H1 (cell line): ENCODE measurements at regions not wholly inside any gene's neighbourhood (a gene's known extent, or its start where the extent isn't known, plus 50 kb on each side); places are given as distances from the start of the nearest gene placed in this dataset.

Experiments
- CTCF ChIA-PET: fragments of 300-600 bp; sonication (Branson Sonifier 250); formaldehyde crosslinking; loops from one replicate; lab custom pipeline; 2021; ENCODE audit not compliant: partially characterized antibody; lab: Charles Lee
- POLR2A ChIA-PET: fragments of 300-600 bp; sonication (Branson Sonifier 250); formaldehyde crosslinking; loops from one replicate; lab custom pipeline; 2021; ENCODE audit warnings: inconsistent platforms; ENCODE audit not compliant: partially characterized antibody; lab: Charles Lee
- DNase-seq, 2 experiments: peaks; one replicate each; pipeline versions ENCODE4 v3.0.0 to v3.0.0-alpha.2; 2010 to 2022; ENCODE audit warnings: low spot score in 2 of 2, low read depth in 1 of 2, mixed read lengths in 1 of 2
- FAIRE-seq: peaks from 2 replicates; lab custom pipeline; 2011; peaks lifted over from hg19 to GRCh38; lab: Jason Lieb, UNC
- H2AFZ ChIP-seq: 2 replicates; pipeline ENCODE4 v1.8.1; 2012; ENCODE audit warnings: low read length, inconsistent platforms
- H2AK5ac ChIP-seq: 2 replicates; pipeline ENCODE4 v1.6.1; 2013; ENCODE audit warnings: low read depth, low read length
- H2BK120ac ChIP-seq: replicated peaks from 2 replicates; pipeline ENCODE3; 2013; ENCODE audit warnings: low read depth, low read length, inconsistent platforms
- H2BK12ac ChIP-seq: 2 replicates; pipeline ENCODE4 v1.6.1; 2013; ENCODE audit warnings: low read depth, low read length
- H2BK15ac ChIP-seq: 2 replicates; pipeline ENCODE4 v1.6.1; 2013; ENCODE audit warnings: low read length
- H2BK20ac ChIP-seq: 2 replicates; pipeline ENCODE4 v1.6.1; 2013; ENCODE audit warnings: low read length
- H2BK5ac ChIP-seq: 2 replicates; pipeline ENCODE4 v1.6.1; 2013; ENCODE audit warnings: low read depth, low read length
- H3K14ac ChIP-seq: 2 replicates; pipeline ENCODE4 v1.6.1; 2013; ENCODE audit warnings: inconsistent platforms; ENCODE audit not compliant: insufficient read length
- H3K18ac ChIP-seq: 2 replicates; pipeline ENCODE4 v1.6.1; 2013; ENCODE audit warnings: low read length; ENCODE audit errors: extremely low read depth
- H3K23ac ChIP-seq: 2 replicates; pipeline ENCODE4 v1.6.1; 2013; ENCODE audit warnings: inconsistent platforms; ENCODE audit not compliant: insufficient read length
- H3K23me2 ChIP-seq: 2 replicates; pipeline ENCODE4 v1.6.1; 2013; ENCODE audit warnings: low read depth, low read length
- H3K27ac ChIP-seq: 2 replicates; pipeline ENCODE4 v1.6.1; 2011; ENCODE audit warnings: low read depth, low read length, inconsistent platforms
- H3K27me3 ChIP-seq, 4 experiments: replicated peaks in 1 of 4; 1 replicate in 1 of 4; 2 replicates in 3 of 4; pipeline versions ENCODE4 v1.6.1 to v1.8.1; 2011 to 2013; ENCODE audit warnings: low read length in 3 of 4, mild to moderate bottlenecking in 3 of 4, inconsistent platforms in 2 of 4, mixed read lengths in 2 of 4, moderate library complexity in 1 of 4; ENCODE audit not compliant: control insufficient read depth in 3 of 4, insufficient read depth in 3 of 4; ENCODE audit errors: extremely low read depth in 1 of 4
- H3K36me3 ChIP-seq, 4 experiments: 2 replicates each; pipeline versions ENCODE4 v1.6.1 to v1.8.1; 2011 to 2013; ENCODE audit warnings: mild to moderate bottlenecking in 4 of 4, low read length in 3 of 4, moderate library complexity in 2 of 4, control low read depth in 1 of 4, inconsistent platforms in 1 of 4; ENCODE audit not compliant: insufficient read depth in 4 of 4, control insufficient read depth in 2 of 4
- H3K4ac ChIP-seq: replicated peaks from 2 replicates; pipeline ENCODE3; 2013; ENCODE audit warnings: low read length, low read depth, mixed read lengths, inconsistent platforms; ENCODE audit not compliant: insufficient read length
- H3K4me1 ChIP-seq, 4 experiments: replicated peaks in 1 of 4; 1 replicate in 1 of 4; 2 replicates in 3 of 4; pipeline versions ENCODE4 v1.6.1 to v1.8.1; 2011 to 2013; ENCODE audit warnings: low read length in 3 of 4, inconsistent platforms in 2 of 4, mixed read lengths in 1 of 4; ENCODE audit not compliant: insufficient read depth in 4 of 4, control insufficient read depth in 3 of 4
- H3K4me2 ChIP-seq, 2 experiments: 2 replicates each; pipeline versions ENCODE4 v1.6.1 to v1.8.1; 2011 to 2013; ENCODE audit warnings: low read depth in 2 of 2, low read length in 2 of 2, control low read depth in 1 of 2, inconsistent platforms in 1 of 2, mild to moderate bottlenecking in 1 of 2; ENCODE audit not compliant: insufficient read depth in 1 of 2
- H3K4me3 ChIP-seq, 4 experiments: fragments of 200-600, 300-600 bp in 1 of 4; sonication (generic), shearing (Covaris generic), sonication (Bioruptor Twin) in 1 of 4; 2 replicates each; pipeline versions ENCODE4 v1.5.1 to v1.8.1; 2011 to 2016; ENCODE audit warnings: low read length in 4 of 4, low read depth in 3 of 4, control low read depth in 2 of 4, inconsistent platforms in 2 of 4, mild to moderate bottlenecking in 2 of 4, mixed read lengths in 1 of 4, moderate library complexity in 1 of 4; ENCODE audit not compliant: insufficient read depth in 2 of 4; ENCODE audit errors: extremely low read depth in 1 of 4
- H3K56ac ChIP-seq: replicated peaks from 2 replicates; pipeline ENCODE3; 2013; ENCODE audit warnings: low read depth, mild to moderate bottlenecking, mixed read lengths, low read length, inconsistent platforms; ENCODE audit not compliant: insufficient read length
- H3K79me1 ChIP-seq: 2 replicates; pipeline ENCODE4 v1.6.1; 2013; ENCODE audit warnings: low read depth, low read length, control low read depth
- H3K79me2 ChIP-seq, 2 experiments: 2 replicates each; pipeline versions ENCODE4 v1.6.1 to v1.8.1; 2012 to 2013; ENCODE audit warnings: low read length in 2 of 2, mild to moderate bottlenecking in 2 of 2, inconsistent platforms in 1 of 2; ENCODE audit not compliant: insufficient read depth in 2 of 2, control insufficient read depth in 1 of 2
- H3K9ac ChIP-seq, 4 experiments: replicated peaks in 1 of 4; 1 replicate in 1 of 4; 2 replicates in 3 of 4; pipeline versions ENCODE4 v1.6.1 to v1.8.1; 2011 to 2013; ENCODE audit warnings: low read depth in 3 of 4, low read length in 3 of 4, control low read depth in 2 of 4, mild to moderate bottlenecking in 2 of 4, moderate library complexity in 2 of 4, inconsistent platforms in 1 of 4; ENCODE audit errors: extremely low read depth in 1 of 4
- H3K9me3 ChIP-seq, 2 experiments: 2 replicates each; pipeline versions ENCODE4 v1.6.1 to v1.8.1; 2012 to 2013; ENCODE audit warnings: mild to moderate bottlenecking in 2 of 2, moderate library complexity in 2 of 2, control low read depth in 1 of 2, inconsistent platforms in 1 of 2, low read depth in 1 of 2, low read length in 1 of 2, mixed read lengths in 1 of 2; ENCODE audit not compliant: insufficient read depth in 2 of 2
- H4K20me1 ChIP-seq, 2 experiments: replicated peaks in 1 of 2; 2 replicates each; pipeline versions ENCODE3 to v1.8.1; 2011 to 2013; ENCODE audit warnings: inconsistent platforms in 2 of 2, low read length in 2 of 2, mild to moderate bottlenecking in 1 of 2; ENCODE audit not compliant: insufficient read depth in 2 of 2, control insufficient read depth in 1 of 2
- H4K5ac ChIP-seq: 2 replicates; pipeline ENCODE4 v1.6.1; 2013; ENCODE audit warnings: low read length, low read depth, mixed read lengths, inconsistent platforms; ENCODE audit not compliant: insufficient read length
- H4K8ac ChIP-seq: 2 replicates; pipeline ENCODE4 v1.8.0; 2013; ENCODE audit warnings: mild to moderate bottlenecking, moderate library complexity, low read length, inconsistent platforms; ENCODE audit not compliant: insufficient read depth; ENCODE audit errors: extremely low read depth
- H4K91ac ChIP-seq: replicated peaks from 2 replicates; pipeline ENCODE3; 2013; ENCODE audit warnings: low read length, mixed read lengths, inconsistent platforms; ENCODE audit not compliant: insufficient read length
- CBX8 ChIP-seq: fragments of 300-800, 300-1000 bp; sonication (generic); IDR thresholded peaks from 2 replicates; pipeline ENCODE4 v1.7.1; 2016; ENCODE audit warnings: low read depth, low read length, borderline replicate concordance
- CEBPB ChIP-seq: IDR thresholded peaks from 2 replicates; pipeline ENCODE4 v1.6.1; 2012; ENCODE audit warnings: low read depth, low read length
- CHD2 ChIP-seq: IDR thresholded peaks from 2 replicates; pipeline ENCODE4 v1.6.1; 2012; ENCODE audit warnings: low read length, improper control_type of control experiment
- CTBP2 ChIP-seq: IDR thresholded peaks from 2 replicates; pipeline ENCODE4 v1.7.0; 2011; ENCODE audit warnings: borderline replicate concordance, mild to moderate bottlenecking, moderate library complexity, mixed read lengths, low read length; ENCODE audit not compliant: insufficient read depth, insufficient read length
- EGR1 ChIP-seq: IDR thresholded peaks from 2 replicates; pipeline ENCODE4 v1.6.1; 2011; ENCODE audit warnings: low read depth, low read length, borderline replicate concordance
- EP300 ChIP-seq, 2 experiments: IDR thresholded peaks; 1 replicate in 1 of 2; 2 replicates in 1 of 2; pipeline ENCODE4 v1.6.1; 2011 to 2012; ENCODE audit warnings: low read depth in 2 of 2, low read length in 2 of 2, mild to moderate bottlenecking in 2 of 2, borderline replicate concordance in 1 of 2, inconsistent platforms in 1 of 2, moderate library complexity in 1 of 2
- GTF2F1 ChIP-seq: IDR thresholded peaks from 2 replicates; pipeline ENCODE4 v1.6.1; 2012; ENCODE audit warnings: low read depth, low read length, improper control_type of control experiment, borderline replicate concordance
- JUN ChIP-seq: IDR thresholded peaks from 2 replicates; pipeline ENCODE4 v1.6.1; 2011; ENCODE audit warnings: low read depth, mild to moderate bottlenecking, improper control_type of control experiment, low read length
- KDM5A ChIP-seq: fragments of 200-600 bp; IDR thresholded peaks from 2 replicates; pipeline ENCODE4 v1.7.1; 2012; ENCODE audit warnings: mild to moderate bottlenecking, low read length, inconsistent platforms, mixed read lengths
- RFX5 ChIP-seq: IDR thresholded peaks from 2 replicates; pipeline ENCODE4 v1.6.1; 2011; ENCODE audit warnings: low read depth, low read length, improper control_type of control experiment, borderline replicate concordance
- RNF2 ChIP-seq: fragments of 200-900, 300-1000 bp; sonication (generic); IDR thresholded peaks from 2 replicates; pipeline ENCODE4 v1.7.1; 2016; ENCODE audit warnings: borderline replicate concordance, low read depth, mild to moderate bottlenecking, antibody characterized with exemption, low read length; ENCODE audit not compliant: poor library complexity, severe bottlenecking; ENCODE audit errors: missing control alignments
- SP2 ChIP-seq: IDR thresholded peaks from 2 replicates; pipeline ENCODE4 v1.6.1; 2012; ENCODE audit warnings: mild to moderate bottlenecking, low read length, inconsistent platforms
- SRF ChIP-seq: IDR thresholded peaks from 2 replicates; pipeline ENCODE4 v1.6.1; 2011; ENCODE audit warnings: mild to moderate bottlenecking, low read depth, low read length, moderate library complexity
- TCF12 ChIP-seq: IDR thresholded peaks from 2 replicates; pipeline ENCODE4 v1.6.1; 2011; ENCODE audit warnings: low read depth, mild to moderate bottlenecking, low read length
- WGBS, 2 experiments: shearing (Covaris generic) in 1 of 2; methylation state at CpG; one replicate each; pipeline versions ENCODE4 v1.1.6 to v1.1.7; 2013 to 2015; ENCODE audit warnings: low lambda C conversion rate in 2 of 2, mixed read lengths in 2 of 2, inconsistent platforms in 1 of 2, low coverage in 1 of 2, missing lambda C conversion rate in 1 of 2; ENCODE audit not compliant: insufficient replicate concordance in 2 of 2, insufficient coverage in 1 of 2, insufficient read length in 1 of 2; ENCODE audit errors: extremely low coverage in 1 of 2, missing lambda C conversion rate in 1 of 2; 5-methylcytosine and 5-hydroxymethylcytosine counted together

- POLR2A ChIA-PET = interaction anchor here (0.9 kb wide), 1 partner anchor 10 kb away, joined by 6 read pairs; no protein-coding TSS in a partner anchor
- TF ChIP-seq SP2 (no peak), JUN (no peak), RFX5 (no peak), CTBP2 (no peak), EGR1 (no peak), SRF (no peak), CEBPB (no peak), RNF2 (no peak), CBX8 (no peak), GTF2F1 (no peak), TCF12 (no peak), KDM5A (no peak), CHD2 (no peak), EP300 (IDR thresholded peaks at IDR 0.05; ENCODE audit: borderline replicate concordance in 1 of 2, low read depth in 2 of 2, low read length in 2 of 2) (no peak)
Measured at GRCh38 chr16:85251225-85251760, 139.0 kb upstream of the CIBAR2 start.

More at GRCh38 chr16:85251225-85251760, 139.0 kb upstream of the CIBAR2 start:
- no peak overlapping the region for H2AK5ac ChIP-seq
- no peaks in the 10 kb centered on the region for H3K36me3 ChIP-seq
- no peak overlapping the region for H2BK5ac ChIP-seq
- no peak overlapping the region for H2BK120ac ChIP-seq
- H3K9me3 ChIP-seq = no peaks in the 10 kb centered on the region
- no peak overlapping the region for H3K23ac ChIP-seq
- H3K14ac ChIP-seq = no peak overlapping the region
- H3K27me3 ChIP-seq = no peaks in the 10 kb centered on the region
- H2BK12ac ChIP-seq = no peak overlapping the region
- H4K5ac ChIP-seq = no peak overlapping the region
- no peak overlapping the region for H3K4me2 ChIP-seq
- H4K20me1 ChIP-seq = peaks cover 9 to 20% of the 10 kb centered on the region in 2 experiments
- no peak overlapping the region for H2BK20ac ChIP-seq
- FAIRE-seq (no peak), DNase-seq (no peak)
- H3K56ac ChIP-seq = no peak overlapping the region
- no peak overlapping the region for H4K8ac ChIP-seq
- peaks cover 0 to 16% (median 2%) of the 10 kb centered on the region in 4 experiments; a peak in 5 of 7 replicates for H3K4me1 ChIP-seq
- H3K27ac ChIP-seq = no peak overlapping the region
- WGBS, 2 experiments = 86% methylated on average over 19 of the region's 21 CpGs; no CpG with 5 or more reads in 1 of the 2 experiments
- no peaks in the 10 kb centered on the region; a peak in 1 of 4 replicates for H3K79me2 ChIP-seq
- no peak overlapping the region for H3K4me3 ChIP-seq
- peaks cover 7% of the 10 kb centered on the region for H3K79me1 ChIP-seq
- H2AFZ ChIP-seq = no peak overlapping the region
- no peaks in the 10 kb centered on the region; the same call in 1 of the 2 replicates for H3K23me2 ChIP-seq
- H2BK15ac ChIP-seq = peak overlapping the region; percentile 81; the same call in 1 of the 2 replicates
- CTCF ChIA-PET = interaction anchor here (0.9 to 17.5 kb wide), 20 partner anchors 12 to 330 kb away, joined by 3 to 371 read pairs (median 16); no protein-coding TSS in a partner anchor
- no peak overlapping the region for H3K4ac ChIP-seq
- H3K18ac ChIP-seq = no peak overlapping the region
- no peak overlapping the region for H3K9ac ChIP-seq
- H4K91ac ChIP-seq = peak overlapping the region; percentile 25
